BJ (cell line): ENCODE measurements at regions not wholly inside any gene's neighbourhood (a gene's known extent, or its start where the extent isn't known, plus 50 kb on each side); places are given as distances from the start of the nearest gene placed in this dataset.

Source experiments
- CTCF ChIA-PET: fragments of 350-600 bp; formaldehyde crosslinking; extraction: SDS; loops from one replicate; lab custom pipeline; 2021; ENCODE audit warnings: antibody characterized with exemption, inconsistent platforms; lab: Yijun Ruan, JAX
- POLR2A ChIA-PET: fragments of 300-600 bp; sonication (Branson Sonifier 250); formaldehyde crosslinking; extraction: SDS; loops from one replicate; lab custom pipeline; 2021; ENCODE audit warnings: antibody characterized with exemption; lab: Charles Lee
- DNase-seq: peaks from one replicate; pipeline ENCODE4 v3.0.0-alpha.2; 2011; ENCODE audit warnings: low read depth
- H3K27me3 ChIP-seq: 2 replicates; pipeline ENCODE4 v1.6.0; 2011; ENCODE audit warnings: low read length; ENCODE audit not compliant: control insufficient read depth, insufficient read depth
- H3K36me3 ChIP-seq: 2 replicates; pipeline ENCODE4 v1.5.1; 2011; ENCODE audit warnings: low read length; ENCODE audit not compliant: control insufficient read depth, insufficient read depth
- H3K4me3 ChIP-seq: 2 replicates; pipeline ENCODE4 v1.5.1; 2011; ENCODE audit warnings: low read depth, mild to moderate bottlenecking, control low read depth, low read length
- CTCF ChIP-seq: IDR thresholded peaks from 2 replicates; pipeline ENCODE4 v1.5.1; 2011; ENCODE audit warnings: low read depth, mild to moderate bottlenecking, control low read depth, inconsistent platforms, low read length, moderate library complexity; ENCODE audit not compliant: insufficient read depth

- Histone ChIP-seq H3K27me3 (no peaks in the 10 kb centered on the region), H3K36me3 (no peaks in the 10 kb centered on the region), H3K4me3 (no peak overlapping the region)
- no peak for TF ChIP-seq CTCF
- ChIA-PET POLR2A (no interaction called here), CTCF (no interaction called here)
- no peak for DNase-seq
Measured at GRCh38 chr7:52711951-52712350, 323.5 kb upstream of the POM121L12 start.

GRCh38 chr7:52708846-52709245, 326.6 kb upstream of the POM121L12 start:
- Histone ChIP-seq H3K36me3 (no peaks in the 10 kb centered on the region), H3K4me3 (no peak overlapping the region), H3K27me3 (no peaks in the 10 kb centered on the region)
- TF ChIP-seq CTCF: no peak
- no peak for DNase-seq
- POLR2A ChIA-PET: no interaction called here
- CTCF ChIA-PET: no interaction called here

GRCh38 chr7:52705768-52706167, 329.7 kb upstream of the POM121L12 start:
- Histone ChIP-seq H3K36me3 (no peaks in the 10 kb centered on the region), H3K4me3 (no peak overlapping the region), H3K27me3 (no peaks in the 10 kb centered on the region)
- CTCF ChIA-PET: no interaction called here
- DNase-seq: no peak
- POLR2A ChIA-PET: no interaction called here
- no peak for TF ChIP-seq CTCF

GRCh38 chr7:52700349-52700748, 335.1 kb upstream of the POM121L12 start:
- POLR2A ChIA-PET: no interaction called here
- no peak for TF ChIP-seq CTCF
- CTCF ChIA-PET: no interaction called here
- H3K36me3 ChIP-seq: no peaks in the 10 kb centered on the region
- no peak for DNase-seq
- no peaks in the 10 kb centered on the region for H3K27me3 ChIP-seq
- H3K4me3 ChIP-seq: no peak overlapping the region

- Histone ChIP-seq H3K36me3 (no peaks in the 10 kb centered on the region), H3K4me3 (no peak overlapping the region), H3K27me3 (no peaks in the 10 kb centered on the region)
- no peak for TF ChIP-seq CTCF
- ChIA-PET POLR2A (no interaction called here), CTCF (no interaction called here)
- DNase-seq: no peak
Measured at GRCh38 chr7:52695973-52696595, 339.3 kb upstream of the POM121L12 start.
